Stimulated activated naive CD4-positive, alpha-beta T cell (primary cell): ENCODE measurements at regions not wholly inside any gene's neighbourhood (a gene's known extent, or its start where the extent isn't known, plus 50 kb on each side); places are given as distances from the start of the nearest gene placed in this dataset.
"Not testable (repeated sequence)": the region's sequence is repeated elsewhere in the genome, so short reads cannot be mapped to it uniquely, and the experiment has no call there.

Source experiments
- DNase-seq, 6 experiments: peaks; one replicate each; lab custom pipeline; 2025; lab: John Stamatoyannopoulos, UW

DNA sequence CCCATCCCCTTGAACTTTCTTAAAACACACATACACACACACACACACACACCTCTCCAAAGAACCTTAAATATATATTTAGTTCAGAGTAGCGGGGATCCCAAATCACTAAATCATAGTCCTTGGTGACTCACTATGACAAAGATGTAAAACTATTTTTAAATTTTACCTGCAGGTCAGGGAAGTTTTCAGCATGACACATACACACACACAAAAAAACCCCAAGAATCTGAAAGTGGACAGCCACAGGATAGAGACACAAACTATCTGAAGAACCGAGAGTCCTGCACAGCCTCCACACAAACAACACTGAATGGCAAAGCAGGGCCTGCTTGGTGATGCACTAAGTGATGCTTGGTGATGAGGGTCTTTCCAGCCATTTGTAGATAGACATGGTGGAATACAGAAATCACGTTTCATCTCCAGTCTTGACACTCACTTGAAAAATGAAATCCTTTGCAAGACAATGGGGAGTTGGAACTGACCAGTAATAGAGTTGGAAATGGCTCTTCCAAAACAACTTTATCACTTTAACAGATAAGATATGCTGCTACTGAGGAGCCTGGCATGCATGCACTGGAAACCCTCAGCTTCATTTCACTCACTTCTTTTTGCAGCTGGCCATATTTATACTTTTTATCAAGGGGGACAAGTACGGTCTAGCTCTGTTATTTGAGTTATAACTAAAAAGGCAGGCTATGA lies 307.3 kb downstream of the RAPGEF2 start:
- no peak for DNase-seq

DNA sequence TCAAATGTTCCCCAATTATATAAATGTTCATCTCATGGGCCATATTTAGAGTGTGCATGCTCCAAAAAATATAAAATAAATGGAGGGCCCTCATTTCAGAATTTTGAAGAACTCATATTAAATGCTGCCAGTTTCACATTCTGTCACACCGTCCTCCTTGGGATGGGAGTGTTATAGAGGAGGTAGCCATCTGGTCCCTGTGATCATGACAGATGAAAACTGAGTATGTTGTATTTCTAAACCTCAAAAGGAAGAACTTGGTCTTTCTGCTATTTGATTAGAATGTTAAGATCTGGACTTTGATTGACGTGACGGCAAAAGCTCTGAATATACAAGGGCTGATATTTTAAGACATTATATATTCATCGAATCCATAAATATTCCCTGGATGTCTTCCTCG lies 308.0 kb downstream of the RAPGEF2 start:
- DNase-seq = no peak

DNA sequence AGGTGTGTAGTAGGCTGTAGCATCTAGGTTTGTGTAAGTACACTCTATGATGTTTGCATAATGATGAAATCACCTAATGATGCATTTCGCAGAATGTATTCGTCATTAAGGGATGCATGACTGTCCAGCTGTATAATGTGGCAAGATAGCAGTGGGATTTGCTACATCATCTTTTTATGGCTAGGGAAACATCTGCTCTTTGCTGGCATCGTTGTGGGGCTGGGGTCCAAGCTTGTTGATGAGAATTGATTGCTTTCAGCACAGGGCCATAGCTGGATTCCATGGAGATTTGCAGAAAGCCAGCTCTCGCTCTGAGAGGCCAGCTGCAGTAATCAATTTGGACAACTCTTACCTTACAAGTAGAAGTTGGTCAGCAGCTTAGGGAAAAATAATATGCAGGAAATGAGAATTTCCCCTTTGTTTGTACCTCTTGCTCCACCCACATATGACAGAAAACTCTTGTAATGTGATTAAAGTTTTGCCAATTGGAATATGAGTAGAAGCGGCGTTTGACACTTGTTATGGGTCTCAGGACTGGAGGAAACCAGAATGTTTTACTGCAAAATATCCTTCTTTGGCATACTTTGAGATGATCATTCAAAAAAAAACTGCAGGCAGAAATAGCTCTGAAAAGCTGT lies 310.5 kb downstream of the RAPGEF2 start:
- DNase-seq = no peak

DNA sequence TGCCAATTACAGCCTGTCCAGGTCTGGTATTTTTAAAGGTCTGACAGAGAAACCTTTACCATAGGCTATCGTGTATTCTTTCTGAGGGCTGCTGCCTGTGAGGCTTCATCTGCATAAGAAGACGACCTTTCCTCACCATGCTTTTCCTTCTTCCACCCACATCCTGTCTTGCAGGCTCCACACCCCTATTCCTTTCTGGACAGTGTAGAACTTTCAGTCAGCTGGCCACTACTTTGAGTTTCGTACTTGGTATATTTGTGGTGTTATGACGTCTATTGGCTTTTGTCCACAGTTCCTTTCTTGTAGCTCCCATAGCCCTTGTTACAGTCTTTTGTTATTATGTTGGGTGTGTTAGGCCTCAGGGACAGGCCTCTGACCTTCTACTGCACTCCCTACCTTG lies 311.4 kb downstream of the RAPGEF2 start:
- DNase-seq = no peak

DNA sequence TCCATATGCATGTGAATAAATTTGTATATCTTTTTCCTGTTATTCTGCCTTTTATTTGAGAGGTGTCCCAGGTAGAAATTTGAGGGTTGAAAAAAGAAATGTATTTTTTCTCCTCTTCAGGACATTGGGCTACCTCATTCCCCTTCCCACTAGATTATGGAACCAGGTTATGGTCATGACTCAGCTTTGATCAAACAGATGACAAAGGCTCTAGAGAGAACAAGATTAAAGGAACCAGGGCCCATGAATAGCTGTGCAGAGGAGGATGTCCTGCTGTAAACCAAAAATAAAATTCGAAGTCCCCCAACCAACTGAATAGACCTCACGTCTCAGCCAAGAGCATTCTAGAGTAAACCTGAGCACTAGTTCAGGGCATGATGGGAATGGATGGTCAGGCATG lies 313.2 kb downstream of the RAPGEF2 start:
- no peak for DNase-seq

DNA sequence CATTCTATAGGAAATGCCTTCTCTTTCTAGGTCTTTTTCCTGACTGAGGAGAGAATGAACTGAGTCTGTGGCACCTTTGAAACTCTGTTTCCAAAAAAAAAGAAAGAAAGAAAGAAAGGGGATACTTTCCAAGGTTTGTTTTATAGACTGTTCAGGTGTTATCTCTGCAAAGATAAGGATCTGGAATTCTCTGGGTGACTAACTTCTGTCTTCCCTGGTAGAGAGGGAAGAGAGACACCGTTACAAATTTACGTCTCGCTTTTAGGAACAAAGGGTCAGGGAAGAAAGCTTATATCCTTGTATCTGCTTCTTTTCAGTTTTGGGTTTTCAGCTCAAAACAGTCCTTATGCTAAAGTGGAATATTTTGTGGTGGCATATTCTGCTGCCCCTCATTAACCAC lies 314.1 kb downstream of the RAPGEF2 start:
- DNase-seq = no peak

DNA sequence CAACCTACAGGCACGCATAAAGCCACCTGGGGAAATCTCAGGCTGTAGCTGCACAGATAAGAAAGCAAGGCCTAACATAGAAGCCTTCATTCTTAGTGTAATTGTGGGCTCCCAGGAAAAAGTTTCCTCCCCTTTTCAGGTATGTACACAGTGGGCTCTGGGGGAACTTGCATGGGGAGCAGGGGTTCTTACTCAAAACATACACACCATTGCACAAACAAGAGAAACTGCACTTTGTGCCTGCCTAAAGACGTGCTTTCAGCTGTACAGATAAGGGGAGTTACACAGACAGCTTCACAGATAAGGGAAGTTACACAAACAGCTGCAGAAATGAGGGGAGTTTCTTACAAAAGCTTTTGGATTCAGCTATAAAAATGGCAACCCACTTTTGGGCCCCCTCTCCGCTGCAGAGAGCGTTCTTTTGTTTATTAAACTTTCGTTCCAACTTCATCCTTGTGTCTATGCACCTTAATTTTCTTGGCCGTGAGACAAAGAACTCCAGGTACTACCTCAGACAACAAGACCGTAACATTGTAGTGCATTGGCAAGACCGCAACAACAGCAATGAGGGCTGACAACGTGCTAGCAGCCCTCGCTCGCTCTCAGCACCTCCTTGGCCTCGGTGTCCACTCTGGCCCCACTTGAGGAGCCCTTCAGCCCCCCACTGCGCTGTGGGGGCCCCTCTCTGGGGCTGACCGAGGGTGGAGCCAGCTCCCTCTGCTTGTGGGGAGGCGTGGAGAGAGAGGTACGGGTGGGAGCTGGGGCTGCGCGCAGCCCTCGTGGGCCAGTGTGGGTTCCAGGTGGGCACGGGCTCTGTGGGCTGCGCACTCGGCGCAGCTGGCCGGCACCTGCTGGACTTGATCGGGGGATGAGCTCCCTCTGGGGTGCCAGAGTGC lies 317.5 kb downstream of the RAPGEF2 start:
- DNase-seq = no peak

DNA sequence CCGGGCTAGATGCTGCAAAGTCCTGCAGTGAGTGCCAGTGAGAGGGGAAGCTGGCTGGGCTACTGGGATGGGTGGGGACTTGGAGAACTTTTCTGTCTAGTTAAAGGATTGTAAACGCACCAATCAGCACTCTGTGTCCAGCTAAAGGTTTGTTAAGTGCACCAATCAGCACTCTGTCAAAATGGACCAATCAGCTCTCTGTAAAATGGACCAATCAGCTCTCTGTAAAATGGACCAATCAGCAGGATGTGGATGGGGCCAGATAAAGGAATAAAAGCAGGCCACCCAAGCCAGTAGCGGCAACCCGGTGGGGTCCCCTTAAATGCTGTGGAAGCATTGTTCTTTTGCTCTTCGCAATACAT lies 318.2 kb downstream of the RAPGEF2 start:
- not testable (repeated sequence) for DNase-seq

DNA sequence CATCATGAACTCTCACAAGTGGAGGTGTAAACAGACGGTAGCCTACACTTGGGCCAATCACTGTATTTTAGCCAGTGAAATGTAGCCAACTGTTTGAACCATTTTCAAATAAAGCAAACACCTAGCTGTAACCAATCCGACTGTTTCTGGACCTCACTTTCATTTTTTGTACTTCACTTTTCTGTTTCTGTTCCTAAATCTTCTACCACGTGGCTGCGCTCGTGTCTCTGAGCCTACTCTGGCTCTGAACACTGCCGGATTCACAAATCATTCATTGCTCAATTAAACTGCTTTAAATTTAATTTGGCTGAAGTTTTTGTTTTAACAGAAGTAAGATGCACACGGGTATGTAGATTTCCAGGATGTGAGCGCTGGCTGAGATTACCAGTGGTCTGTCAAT lies 319.1 kb downstream of the RAPGEF2 start:
- DNase-seq = no peak

DNA sequence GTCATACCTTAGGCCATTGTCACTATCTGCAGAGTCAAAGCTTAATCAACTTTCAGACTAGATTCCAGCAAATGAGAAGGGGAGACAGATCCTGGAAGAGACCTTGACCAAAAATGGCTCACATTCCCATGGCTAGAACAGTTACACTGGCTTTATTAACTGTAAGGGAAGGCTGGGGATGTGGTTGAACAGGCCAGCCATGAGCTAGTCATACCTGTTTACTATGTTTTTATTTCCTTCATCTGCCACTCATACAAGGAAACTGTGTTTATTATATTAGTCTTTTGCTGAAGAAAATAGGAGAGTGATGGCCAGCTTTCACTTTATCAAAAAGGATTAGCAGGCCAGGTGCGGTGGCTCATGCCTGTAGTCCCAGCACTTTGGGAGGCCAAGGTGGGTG lies 319.7 kb downstream of the RAPGEF2 start:
- DNase-seq = no peak

DNA sequence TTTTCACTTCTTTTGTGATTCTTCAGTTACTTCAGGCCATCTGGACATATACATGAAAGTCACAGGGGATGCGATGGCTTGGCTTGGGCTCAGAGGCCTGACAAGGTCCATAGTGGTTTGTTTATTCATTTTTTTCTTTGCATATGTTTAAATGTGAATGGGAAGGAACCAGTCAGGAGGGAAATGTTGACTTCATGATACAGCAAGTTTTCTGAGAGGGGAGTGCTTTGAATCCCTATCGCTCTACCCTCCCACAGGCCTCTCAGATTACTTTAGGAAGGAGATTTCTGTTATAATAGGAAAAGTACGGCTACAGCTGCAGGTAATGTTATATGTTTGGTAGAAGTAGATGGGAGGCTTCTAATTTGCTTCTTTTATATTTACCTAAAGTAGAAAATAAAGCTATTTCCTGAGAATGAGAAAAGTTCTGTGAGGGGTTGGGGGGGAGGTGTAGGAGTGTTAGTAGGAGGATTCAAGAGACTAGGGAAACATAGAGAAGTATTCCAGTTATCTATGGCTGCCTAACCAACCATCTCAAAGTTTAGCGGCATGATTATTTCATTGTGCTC lies 322.9 kb downstream of the RAPGEF2 start:
- DNase-seq = no peak

DNA sequence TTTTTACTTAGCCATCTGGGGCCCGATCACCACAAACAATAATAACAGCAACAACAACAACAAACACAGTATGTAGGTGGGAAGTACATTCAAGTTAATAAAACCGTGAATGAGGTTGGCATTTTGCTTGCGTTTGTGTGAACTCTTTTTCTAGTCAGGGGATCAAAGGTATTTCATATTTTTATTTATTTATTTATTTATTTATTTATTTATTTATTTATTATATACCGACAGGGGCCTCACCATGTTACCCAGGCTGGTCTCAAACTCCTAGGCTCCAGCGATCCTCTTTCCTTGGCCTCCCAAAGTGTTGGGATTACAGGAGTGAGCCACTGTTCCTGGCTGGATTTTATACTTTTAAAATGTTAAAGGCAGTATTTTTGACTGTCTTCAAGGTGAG lies 325.4 kb downstream of the RAPGEF2 start:
- no peak for DNase-seq

DNA sequence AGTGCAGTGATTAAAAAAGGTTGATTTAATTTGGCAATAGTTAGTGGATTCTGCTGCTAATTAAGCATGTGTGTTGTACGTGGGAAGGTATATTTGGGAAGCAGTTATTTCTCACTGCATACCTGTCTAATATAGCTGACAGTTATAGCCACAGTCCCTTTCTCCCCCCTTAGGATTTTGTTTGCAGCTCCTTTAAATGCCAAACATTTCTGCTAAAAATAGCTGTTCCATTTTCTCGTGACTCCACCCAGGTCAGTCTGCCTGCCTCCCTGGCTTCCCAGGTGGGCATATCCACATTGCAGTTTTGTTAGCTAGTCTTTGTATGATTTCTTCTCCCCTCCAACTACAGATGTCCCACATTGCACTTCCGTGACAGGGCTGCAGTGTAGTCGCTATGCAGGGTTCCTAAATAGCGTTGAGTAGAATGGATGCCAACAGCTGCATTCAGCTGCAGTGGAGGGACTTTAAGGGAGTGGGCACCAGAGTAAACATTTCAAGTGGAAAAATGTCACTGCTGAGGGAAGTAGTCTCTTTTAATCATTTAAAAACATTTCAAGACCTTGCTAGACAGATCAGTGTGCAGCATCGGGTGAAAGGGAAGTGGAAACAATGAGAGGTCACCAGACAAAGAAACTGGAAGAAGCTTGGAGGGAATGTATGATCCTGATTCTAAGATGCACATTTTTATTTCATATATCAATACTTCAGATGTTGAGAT lies 326.3 kb downstream of the RAPGEF2 start:
- DNase-seq = no peak

DNA sequence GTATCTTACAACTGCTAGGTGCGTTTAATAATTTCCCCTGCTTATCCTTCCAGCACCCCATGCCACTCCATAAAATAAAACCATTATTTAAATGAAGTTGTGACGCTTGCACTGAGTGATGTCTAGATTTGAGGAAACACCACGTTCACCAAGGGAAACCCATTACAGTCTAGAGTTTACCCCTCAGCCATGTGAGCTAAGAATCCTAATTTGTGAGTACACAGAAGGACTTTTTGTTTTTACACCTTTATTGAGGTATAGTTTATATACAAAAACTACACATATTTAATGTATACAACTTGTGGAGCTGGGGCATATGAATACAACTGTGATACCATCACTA lies 326.8 kb downstream of the RAPGEF2 start:
- DNase-seq = no peak

DNA sequence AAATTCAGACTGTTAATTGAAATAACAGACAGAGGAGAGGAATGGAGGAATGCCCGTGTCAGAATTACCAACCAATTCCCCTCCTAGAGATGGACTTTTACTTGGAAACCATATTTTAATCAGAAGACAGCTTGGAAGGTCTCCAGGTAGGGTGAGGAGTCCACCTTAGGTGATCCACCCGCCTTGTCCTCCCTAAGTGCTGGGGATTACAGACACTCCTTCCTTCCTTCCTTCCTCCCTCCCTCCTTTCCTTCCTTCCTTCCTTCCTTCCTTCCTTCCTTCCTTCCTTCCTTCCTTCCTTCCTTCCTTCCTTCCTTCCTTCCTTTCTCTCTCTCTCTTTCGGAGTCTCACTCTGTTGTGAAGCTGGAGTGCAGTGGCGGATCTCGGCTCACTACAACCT lies 328.0 kb downstream of the RAPGEF2 start:
- DNase-seq = no peak

DNA sequence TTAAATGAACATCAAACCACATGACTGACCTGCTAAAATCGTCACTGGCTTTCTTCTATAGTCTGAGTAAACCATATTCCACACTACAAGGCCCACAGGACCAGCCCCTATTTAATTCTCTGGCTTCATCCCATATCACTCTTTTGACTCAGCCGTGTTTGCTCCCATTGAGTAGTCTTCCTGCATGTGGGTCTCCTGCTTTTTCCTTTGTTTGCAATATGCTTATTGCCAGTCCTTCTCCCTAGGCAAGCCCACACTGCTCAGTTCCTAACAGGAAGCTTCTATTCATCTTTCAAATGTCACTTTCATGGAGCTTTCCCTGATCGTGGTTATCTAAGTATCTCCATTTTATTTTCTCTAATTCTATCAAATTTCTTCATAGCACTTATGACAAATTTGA lies 329.6 kb downstream of the RAPGEF2 start:
- DNase-seq = no peak

DNA sequence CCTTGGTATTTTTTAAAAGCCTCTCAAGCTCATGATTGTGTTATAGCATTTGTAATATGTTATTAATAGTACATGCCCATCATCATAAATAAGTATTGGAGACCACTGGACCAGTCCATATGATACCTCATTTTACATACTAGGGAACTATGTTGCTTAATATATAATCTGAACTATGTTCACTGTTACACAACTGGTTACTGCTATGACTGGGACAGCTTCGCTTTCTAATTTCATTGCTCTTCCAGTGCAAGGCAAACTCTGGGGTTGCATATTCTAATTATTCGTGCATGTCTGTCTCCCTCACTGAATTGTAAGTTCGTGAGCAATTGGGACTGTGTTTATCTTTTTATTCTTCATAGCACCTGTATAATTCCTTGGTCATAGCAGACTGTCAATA lies 330.5 kb downstream of the RAPGEF2 start:
- DNase-seq = no peak

DNA sequence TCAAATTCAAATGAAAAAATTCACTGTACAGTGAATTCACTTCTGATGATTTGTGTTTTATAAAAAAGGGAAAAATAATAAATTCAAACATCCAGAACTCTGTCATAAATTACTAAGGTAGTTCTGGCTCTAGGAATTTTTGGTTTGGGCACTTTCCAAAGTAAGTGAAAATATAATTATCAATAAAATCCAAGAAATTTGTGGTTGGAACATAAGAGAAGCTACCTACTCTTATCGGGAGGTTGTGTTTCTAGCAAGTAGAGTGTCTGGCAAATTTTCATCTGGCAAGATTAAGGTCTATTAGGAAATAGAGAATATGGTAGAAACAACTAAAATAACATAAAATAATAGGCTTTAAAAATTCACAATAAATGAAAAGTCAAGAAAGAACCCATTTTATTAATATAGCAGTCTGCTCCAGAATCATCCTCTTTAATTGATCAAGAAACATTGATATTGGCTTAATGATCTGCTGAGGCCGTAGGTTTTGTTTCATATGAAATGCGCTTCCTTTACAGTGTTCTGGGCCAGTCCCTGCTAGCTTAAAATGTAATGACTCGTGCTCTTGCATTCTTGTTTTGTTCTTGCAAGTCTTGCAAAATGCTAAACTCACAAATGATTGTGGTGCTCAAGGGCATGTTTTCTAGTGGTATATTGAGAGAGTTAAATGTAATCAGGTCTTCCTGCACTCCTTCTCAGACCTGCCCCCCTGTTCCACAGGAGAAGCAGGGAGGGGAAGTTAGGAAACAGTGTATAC lies 331.4 kb downstream of the RAPGEF2 start:
- DNase-seq = no peak

DNA sequence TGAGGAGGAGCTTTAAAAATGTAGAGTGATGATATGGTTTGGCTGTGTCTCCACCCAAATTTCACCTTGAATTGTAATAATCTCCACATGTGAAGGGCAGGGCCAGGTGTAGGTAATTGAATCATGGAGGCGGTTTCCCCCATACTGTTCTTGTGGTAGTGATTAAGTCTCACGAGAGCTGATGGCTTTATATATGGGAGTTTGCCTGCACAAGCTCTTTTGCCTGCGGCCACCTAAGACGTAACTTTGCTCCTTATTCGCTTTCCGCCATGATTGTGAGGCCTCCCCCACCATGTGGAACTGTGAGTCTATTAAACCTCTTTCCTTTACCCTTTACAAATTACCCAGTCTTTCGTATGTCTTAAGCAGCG lies 332.0 kb downstream of the RAPGEF2 start:
- DNase-seq = no peak

DNA sequence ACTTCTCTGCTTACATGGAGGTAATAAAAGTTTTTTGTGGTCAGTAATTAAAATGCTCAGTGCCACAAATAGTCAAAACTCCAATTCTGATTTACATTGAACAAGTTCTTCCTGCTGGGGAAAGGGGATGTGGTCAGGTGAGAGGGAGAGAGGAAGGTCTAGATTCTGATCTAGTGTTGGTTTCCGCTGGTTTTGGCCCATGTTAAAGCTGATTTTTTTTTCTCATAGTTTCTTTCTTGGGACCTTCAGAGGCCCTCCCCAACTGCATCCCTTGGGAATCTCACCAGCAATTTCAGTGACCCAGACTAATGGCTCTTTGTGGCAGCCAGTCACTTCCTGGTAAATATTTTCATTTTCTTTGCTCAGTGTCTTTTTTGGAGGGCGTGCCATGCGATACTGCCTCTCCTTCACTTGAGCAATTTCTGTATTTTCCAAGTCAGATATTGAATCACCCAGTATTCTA lies 332.7 kb downstream of the RAPGEF2 start:
- DNase-seq = no peak

DNA sequence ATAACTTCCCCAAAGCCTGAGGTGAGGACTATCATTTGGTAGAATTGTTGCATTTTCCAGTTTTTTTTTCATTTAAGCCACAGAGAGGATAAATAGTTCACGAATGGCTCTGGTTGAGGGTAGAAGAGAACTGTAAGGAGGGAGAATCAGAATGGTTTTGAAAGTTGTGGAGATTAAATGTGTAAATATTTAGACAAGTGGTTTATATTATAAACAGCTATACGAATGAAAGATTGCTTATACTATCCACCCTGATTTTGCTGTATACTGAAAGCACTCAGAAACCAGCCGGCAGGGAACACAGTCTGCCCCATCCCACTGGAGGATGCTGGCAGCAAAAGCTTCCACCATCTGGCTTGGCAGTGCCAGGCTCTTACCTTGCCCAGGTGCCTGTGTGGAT lies 341.1 kb downstream of the RAPGEF2 start:
- no peak for DNase-seq
